Esophagus squamous epithelium (tissue), 5 donors: ENCODE measurements at regions not wholly inside any gene's neighbourhood (a gene's known extent, or its start where the extent isn't known, plus 50 kb on each side); places are given as distances from the start of the nearest gene placed in this dataset.

Experiments
- DNase-seq: peaks from one replicate; lab custom pipeline; 2025; lab: John Stamatoyannopoulos, UW
- H3K27ac ChIP-seq, 4 donors: fragments of 200-600 bp; sonication (generic); one replicate each; pipeline ENCODE4 v1.5.1; 2016 to 2019; ENCODE audit warnings: mild to moderate bottlenecking in 1 of 4
- H3K27me3 ChIP-seq, 4 donors: fragments of 200-600 bp; sonication (generic); 1 replicate in 3 of 4; 2 replicates in 1 of 4; pipeline versions ENCODE4 v1.5.1 to v1.6.0; 2017 to 2021; ENCODE audit warnings: antibody characterized with exemption in 1 of 4
- H3K36me3 ChIP-seq, 3 donors: fragments of 200-600 bp; sonication (generic); one replicate each; pipeline ENCODE4 v1.5.1; 2016 to 2019
- H3K4me1 ChIP-seq, 3 donors: fragments of 200-600 bp; sonication (generic); one replicate each; pipeline ENCODE4 v1.5.1; 2017 to 2019
- H3K4me3 ChIP-seq, 4 donors: fragments of 200-600 bp; sonication (generic); 1 replicate in 3 of 4; 2 replicates in 1 of 4; pipeline ENCODE4 v1.5.1; 2016 to 2019; ENCODE audit warnings: mild to moderate bottlenecking in 2 of 4, moderate library complexity in 1 of 4
- H3K9me3 ChIP-seq, 3 donors: fragments of 200-600 bp; sonication (generic); one replicate each; pipeline ENCODE4 v1.5.1; 2016 to 2019
- CTCF ChIP-seq, 6 experiments: fragments of 450-650 bp in 4 of 6; fragments of 200-600 bp in 2 of 6; sonication (generic) in 2 of 6; IDR thresholded peaks; one replicate each; pipeline ENCODE4 v1.5.1; 2016 to 2019; ENCODE audit warnings: antibody characterized with exemption in 6 of 6, mild to moderate bottlenecking in 4 of 6, moderate library complexity in 4 of 6
- POLR2A ChIP-seq, 4 donors: fragments of 450-650 bp; IDR thresholded peaks; one replicate each; pipeline ENCODE4 v1.6.1; 2017; ENCODE audit warnings: antibody characterized with exemption in 4 of 4, mild to moderate bottlenecking in 4 of 4, moderate library complexity in 3 of 4
- WGBS, 2 donors: methylation state at CpG; one replicate each; pipeline ENCODE4 v1.1.5; 2018; 5-methylcytosine and 5-hydroxymethylcytosine counted together
- intact Hi-C: fragments of 100-400 bp; cut with DNase I; formaldehyde crosslinking; loops from one replicate; pipeline ENCODE4 v1.15.0; 2022
- donor health status: DM: yes; HTN: yes; CAD: no.

- Histone ChIP-seq H3K36me3 (no peaks in the 10 kb centered on the region), H3K27ac (no peak overlapping the region), H3K9me3 (no peaks in the 10 kb centered on the region), H3K4me3 (no peak overlapping the region), H3K27me3 (no peaks in the 10 kb centered on the region), H3K4me1 (no peaks in the 10 kb centered on the region)
- TF ChIP-seq CTCF (IDR thresholded peaks at IDR 0.05) (no peak), POLR2A (IDR thresholded peaks at IDR 0.05) (no peak)
- intact Hi-C loops, result no loop called here
- WGBS, 2 donors, result 71 to 75% methylated on average over 2 of the region's 2 CpGs
- DNase-seq, result no peak
Measured at GRCh38 chr4:125428832-125429231, 114.1 kb downstream of the FAT4 start.

GRCh38 chr4:125430086-125430485, 115.3 kb downstream of the FAT4 start:
- Histone ChIP-seq H3K9me3 (no peaks in the 10 kb centered on the region), H3K27me3 (no peaks in the 10 kb centered on the region), H3K27ac (no peak overlapping the region), H3K4me3 (no peak overlapping the region), H3K4me1 (no peaks in the 10 kb centered on the region), H3K36me3 (no peaks in the 10 kb centered on the region)
- TF ChIP-seq POLR2A (IDR thresholded peaks at IDR 0.05) (no peak), CTCF (IDR thresholded peaks at IDR 0.05) (no peak)
- 52 to 55% methylated on average over 4 of the region's 4 CpGs for WGBS, 2 donors
- no peak for DNase-seq
- intact Hi-C loops, result no loop called here

- intact Hi-C loops, result no loop called here
- Histone ChIP-seq H3K27me3 (no peaks in the 10 kb centered on the region), H3K4me3 (no peak overlapping the region), H3K4me1 (no peaks in the 10 kb centered on the region), H3K9me3 (no peaks in the 10 kb centered on the region), H3K36me3 (no peaks in the 10 kb centered on the region), H3K27ac (no peak overlapping the region)
- 53 to 82% methylated on average over 2 of the region's 2 CpGs for WGBS, 2 donors
- no peak for TF ChIP-seq POLR2A (IDR thresholded peaks at IDR 0.05)
- TF ChIP-seq CTCF (IDR thresholded peaks at IDR 0.05), result no peak
- no peak for DNase-seq
Measured at GRCh38 chr4:125432078-125432477, 117.3 kb downstream of the FAT4 start.

- DNase-seq, result no peak
- Histone ChIP-seq H3K9me3 (no peaks in the 10 kb centered on the region), H3K4me3 (no peak overlapping the region), H3K4me1 (no peaks in the 10 kb centered on the region), H3K27me3 (no peaks in the 10 kb centered on the region), H3K36me3 (no peaks in the 10 kb centered on the region), H3K27ac (peak overlapping the region in 2 of 4 donors; percentile 29 to 51)
- intact Hi-C loops, result no loop called here
- TF ChIP-seq CTCF (IDR thresholded peaks at IDR 0.05) (no peak), POLR2A (IDR thresholded peaks at IDR 0.05) (no peak)
- 40 to 53% methylated on average over 2 of the region's 2 CpGs for WGBS, 2 donors
Measured at GRCh38 chr4:125433453-125433852, 118.7 kb downstream of the FAT4 start.

- WGBS, 2 donors, result 67 to 74% methylated on average over 3 of the region's 3 CpGs
Measured at GRCh38 chr4:125434136-125434535, 119.4 kb downstream of the FAT4 start.

More at GRCh38 chr4:125434136-125434535, 119.4 kb downstream of the FAT4 start:
- no peaks in the 10 kb centered on the region for H3K4me1 ChIP-seq
- intact Hi-C loops, result no loop called here
- H3K27ac ChIP-seq, result peak overlapping the region in 1 of 4 donors; percentile 65
- no peak for TF ChIP-seq POLR2A (IDR thresholded peaks at IDR 0.05)
- TF ChIP-seq CTCF (IDR thresholded peaks at IDR 0.05), result no peak
- DNase-seq, result no peak
- H3K27me3 ChIP-seq, result no peaks in the 10 kb centered on the region
- H3K36me3 ChIP-seq, result no peaks in the 10 kb centered on the region
- no peak overlapping the region for H3K4me3 ChIP-seq
- H3K9me3 ChIP-seq, result no peaks in the 10 kb centered on the region
